ENCODE measurements at regions not wholly inside any gene's neighbourhood (a gene's known extent, or its start where the extent isn't known, plus 50 kb on each side); places are given as distances from the start of the nearest gene placed in this dataset.

DNA sequence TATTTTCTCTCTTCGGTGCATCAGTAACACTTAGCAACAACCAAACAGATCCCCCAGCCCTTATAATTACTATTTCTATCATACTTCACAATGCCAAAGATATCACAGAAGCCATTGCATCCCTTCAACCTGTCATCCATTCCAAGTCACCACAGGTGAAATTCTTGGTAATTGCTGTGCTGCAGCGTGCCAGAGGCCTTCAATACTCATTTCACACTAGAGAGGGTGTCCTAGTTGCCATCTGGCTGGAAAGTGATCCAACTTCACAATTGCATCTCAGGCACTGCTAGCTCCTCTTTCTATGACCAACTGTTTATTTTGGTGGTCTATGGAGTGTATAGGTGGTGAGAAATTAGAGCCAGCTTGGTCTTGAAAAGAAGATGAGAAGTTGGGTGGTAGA lies 131.2 kb downstream of the NUP35 start:
- TF ChIP-seq GABPA (IDR thresholded peaks at IDR 0.05; ENCODE audit: low read depth) (no peak), RAD21 (IDR thresholded peaks at IDR 0.05; ENCODE audit: low read length) (no peak), EP300 (IDR thresholded peaks at IDR 0.05; ENCODE audit: borderline replicate concordance in 1 of 2, low read depth in 1 of 2, low read length in 1 of 2) (no peak), SMC3 (IDR thresholded peaks at IDR 0.05; ENCODE audit: low read depth, low read length) (no peak), MEF2A (IDR thresholded peaks at IDR 0.05; ENCODE audit: borderline replicate concordance, low read depth) (no peak), MXI1 (IDR thresholded peaks at IDR 0.05; ENCODE audit: low read depth, low read length) (no peak), RFX5 (IDR thresholded peaks at IDR 0.05; ENCODE audit: low read length) (no peak), YY1 (IDR thresholded peaks at IDR 0.05; ENCODE audit: low read depth) (no peak)
- TF ChIP-seq, protein P1, sequence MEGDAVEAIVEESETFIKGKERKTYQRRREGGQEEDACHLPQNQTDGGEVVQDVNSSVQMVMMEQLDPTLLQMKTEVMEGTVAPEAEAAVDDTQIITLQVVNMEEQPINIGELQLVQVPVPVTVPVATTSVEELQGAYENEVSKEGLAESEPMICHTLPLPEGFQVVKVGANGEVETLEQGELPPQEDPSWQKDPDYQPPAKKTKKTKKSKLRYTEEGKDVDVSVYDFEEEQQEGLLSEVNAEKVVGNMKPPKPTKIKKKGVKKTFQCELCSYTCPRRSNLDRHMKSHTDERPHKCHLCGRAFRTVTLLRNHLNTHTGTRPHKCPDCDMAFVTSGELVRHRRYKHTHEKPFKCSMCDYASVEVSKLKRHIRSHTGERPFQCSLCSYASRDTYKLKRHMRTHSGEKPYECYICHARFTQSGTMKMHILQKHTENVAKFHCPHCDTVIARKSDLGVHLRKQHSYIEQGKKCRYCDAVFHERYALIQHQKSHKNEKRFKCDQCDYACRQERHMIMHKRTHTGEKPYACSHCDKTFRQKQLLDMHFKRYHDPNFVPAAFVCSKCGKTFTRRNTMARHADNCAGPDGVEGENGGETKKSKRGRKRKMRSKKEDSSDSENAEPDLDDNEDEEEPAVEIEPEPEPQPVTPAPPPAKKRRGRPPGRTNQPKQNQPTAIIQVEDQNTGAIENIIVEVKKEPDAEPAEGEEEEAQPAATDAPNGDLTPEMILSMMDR (IDR thresholded peaks at IDR 0.05) = no peak
- TF ChIP-seq, protein P2, sequence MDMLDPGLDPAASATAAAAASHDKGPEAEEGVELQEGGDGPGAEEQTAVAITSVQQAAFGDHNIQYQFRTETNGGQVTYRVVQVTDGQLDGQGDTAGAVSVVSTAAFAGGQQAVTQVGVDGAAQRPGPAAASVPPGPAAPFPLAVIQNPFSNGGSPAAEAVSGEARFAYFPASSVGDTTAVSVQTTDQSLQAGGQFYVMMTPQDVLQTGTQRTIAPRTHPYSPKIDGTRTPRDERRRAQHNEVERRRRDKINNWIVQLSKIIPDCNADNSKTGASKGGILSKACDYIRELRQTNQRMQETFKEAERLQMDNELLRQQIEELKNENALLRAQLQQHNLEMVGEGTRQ (IDR thresholded peaks at IDR 0.05; ENCODE audit: borderline replicate concordance, low read depth, low read length) = no peak
- TF ChIP-seq, protein P3, sequence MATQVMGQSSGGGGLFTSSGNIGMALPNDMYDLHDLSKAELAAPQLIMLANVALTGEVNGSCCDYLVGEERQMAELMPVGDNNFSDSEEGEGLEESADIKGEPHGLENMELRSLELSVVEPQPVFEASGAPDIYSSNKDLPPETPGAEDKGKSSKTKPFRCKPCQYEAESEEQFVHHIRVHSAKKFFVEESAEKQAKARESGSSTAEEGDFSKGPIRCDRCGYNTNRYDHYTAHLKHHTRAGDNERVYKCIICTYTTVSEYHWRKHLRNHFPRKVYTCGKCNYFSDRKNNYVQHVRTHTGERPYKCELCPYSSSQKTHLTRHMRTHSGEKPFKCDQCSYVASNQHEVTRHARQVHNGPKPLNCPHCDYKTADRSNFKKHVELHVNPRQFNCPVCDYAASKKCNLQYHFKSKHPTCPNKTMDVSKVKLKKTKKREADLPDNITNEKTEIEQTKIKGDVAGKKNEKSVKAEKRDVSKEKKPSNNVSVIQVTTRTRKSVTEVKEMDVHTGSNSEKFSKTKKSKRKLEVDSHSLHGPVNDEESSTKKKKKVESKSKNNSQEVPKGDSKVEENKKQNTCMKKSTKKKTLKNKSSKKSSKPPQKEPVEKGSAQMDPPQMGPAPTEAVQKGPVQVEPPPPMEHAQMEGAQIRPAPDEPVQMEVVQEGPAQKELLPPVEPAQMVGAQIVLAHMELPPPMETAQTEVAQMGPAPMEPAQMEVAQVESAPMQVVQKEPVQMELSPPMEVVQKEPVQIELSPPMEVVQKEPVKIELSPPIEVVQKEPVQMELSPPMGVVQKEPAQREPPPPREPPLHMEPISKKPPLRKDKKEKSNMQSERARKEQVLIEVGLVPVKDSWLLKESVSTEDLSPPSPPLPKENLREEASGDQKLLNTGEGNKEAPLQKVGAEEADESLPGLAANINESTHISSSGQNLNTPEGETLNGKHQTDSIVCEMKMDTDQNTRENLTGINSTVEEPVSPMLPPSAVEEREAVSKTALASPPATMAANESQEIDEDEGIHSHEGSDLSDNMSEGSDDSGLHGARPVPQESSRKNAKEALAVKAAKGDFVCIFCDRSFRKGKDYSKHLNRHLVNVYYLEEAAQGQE (IDR thresholded peaks at IDR 0.05; ENCODE audit: low read depth, low read length) = no peak

Measured in SK-N-SH (cell line).